Hepatocyte (in vitro differentiated cells): ENCODE measurements at regions not wholly inside any gene's neighbourhood (a gene's known extent, or its start where the extent isn't known, plus 50 kb on each side); places are given as distances from the start of the nearest gene placed in this dataset.

ENCODE experiments used
- EZH2 ChIP-seq: fragments of 200-600 bp; sonication (generic); IDR thresholded peaks from 2 replicates; pipeline ENCODE4 v1.6.1; 2016; ENCODE audit warnings: antibody characterized with exemption, mild to moderate bottlenecking, borderline replicate concordance
- TF ChIP-seq, protein P1 (sequence below): fragments of 200-600 bp; sonication (generic); IDR thresholded peaks from 2 replicates; pipeline ENCODE4 v1.5.1; 2016; ENCODE audit warnings: antibody characterized with exemption, mild to moderate bottlenecking; ENCODE audit not compliant: poor library complexity

DNA sequence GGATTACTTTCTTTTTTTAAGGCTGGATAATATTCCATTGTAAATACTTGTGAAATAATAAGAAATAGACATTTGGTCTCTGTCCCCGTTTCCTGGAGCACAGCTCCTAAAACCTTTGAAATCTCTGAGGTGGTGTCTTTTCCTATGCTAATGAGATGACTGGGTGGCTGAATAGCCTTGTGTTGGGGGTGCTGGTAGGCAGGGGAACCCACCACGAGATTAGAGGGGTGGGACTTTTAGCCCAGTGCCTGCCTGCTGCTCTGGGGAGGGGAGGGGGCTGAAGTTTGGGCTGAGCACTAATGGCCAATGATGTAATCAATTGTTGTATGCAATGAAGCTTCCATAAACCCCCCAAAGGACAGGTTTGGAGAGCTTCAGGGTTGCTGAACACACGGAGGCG lies 175.7 kb downstream of the FGF9 start:
- TF ChIP-seq, protein P1, sequence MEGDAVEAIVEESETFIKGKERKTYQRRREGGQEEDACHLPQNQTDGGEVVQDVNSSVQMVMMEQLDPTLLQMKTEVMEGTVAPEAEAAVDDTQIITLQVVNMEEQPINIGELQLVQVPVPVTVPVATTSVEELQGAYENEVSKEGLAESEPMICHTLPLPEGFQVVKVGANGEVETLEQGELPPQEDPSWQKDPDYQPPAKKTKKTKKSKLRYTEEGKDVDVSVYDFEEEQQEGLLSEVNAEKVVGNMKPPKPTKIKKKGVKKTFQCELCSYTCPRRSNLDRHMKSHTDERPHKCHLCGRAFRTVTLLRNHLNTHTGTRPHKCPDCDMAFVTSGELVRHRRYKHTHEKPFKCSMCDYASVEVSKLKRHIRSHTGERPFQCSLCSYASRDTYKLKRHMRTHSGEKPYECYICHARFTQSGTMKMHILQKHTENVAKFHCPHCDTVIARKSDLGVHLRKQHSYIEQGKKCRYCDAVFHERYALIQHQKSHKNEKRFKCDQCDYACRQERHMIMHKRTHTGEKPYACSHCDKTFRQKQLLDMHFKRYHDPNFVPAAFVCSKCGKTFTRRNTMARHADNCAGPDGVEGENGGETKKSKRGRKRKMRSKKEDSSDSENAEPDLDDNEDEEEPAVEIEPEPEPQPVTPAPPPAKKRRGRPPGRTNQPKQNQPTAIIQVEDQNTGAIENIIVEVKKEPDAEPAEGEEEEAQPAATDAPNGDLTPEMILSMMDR, result no peak
- no peak for TF ChIP-seq EZH2
